SK-N-SH (cell line): ENCODE measurements at regions not wholly inside any gene's neighbourhood (a gene's known extent, or its start where the extent isn't known, plus 50 kb on each side); places are given as distances from the start of the nearest gene placed in this dataset.

Source experiments
- CTCF ChIP-seq: fragments of 200-600 bp; sonication (generic); IDR thresholded peaks from 2 replicates; pipeline ENCODE4 v1.6.1; 2017; ENCODE audit warnings: antibody characterized with exemption, mild to moderate bottlenecking, moderate library complexity
- RCOR1 ChIP-seq: fragments of 150-350 bp; IDR thresholded peaks from 2 replicates; pipeline ENCODE4 v1.6.1; 2017; ENCODE audit warnings: antibody characterized with exemption, low read length

- TF ChIP-seq RCOR1 (no peak), CTCF (no peak)
Observed at GRCh38 chr5:51225789-51226742, 157.2 kb upstream of the ISL1 start.
